HG03342 (cell line): ENCODE measurements at regions not wholly inside any gene's neighbourhood (a gene's known extent, or its start where the extent isn't known, plus 50 kb on each side); places are given as distances from the start of the nearest gene placed in this dataset.

Experiments
- ATAC-seq: cut with Tn5 transposase; IDR thresholded peaks from one replicate; pipeline ENCODE4 v1.9.1; 2021; ENCODE audit warnings: mild to moderate bottlenecking, moderate library complexity; ENCODE audit not compliant: unreplicated experiment

- ATAC-seq, result no peak
Measured at GRCh38 chr6:6781172-6781872, 192.8 kb downstream of the LY86 start.

GRCh38 chr6:6781873-6782227, 193.3 kb downstream of the LY86 start:
- no peak for ATAC-seq

- ATAC-seq, result no peak
Measured at GRCh38 chr6:6783721-6784120, 195.2 kb downstream of the LY86 start.

GRCh38 chr6:6784514-6785162, 196.1 kb downstream of the LY86 start:
- no peak for ATAC-seq

GRCh38 chr6:6785163-6785521, 196.6 kb downstream of the LY86 start:
- no peak for ATAC-seq

- ATAC-seq, result no peak
Measured at GRCh38 chr6:6788394-6789032, 200.0 kb downstream of the LY86 start.

GRCh38 chr6:6790393-6790792, 201.9 kb downstream of the LY86 start:
- ATAC-seq, result no peak

- ATAC-seq, result no peak
Measured at GRCh38 chr6:6790891-6791290, 202.4 kb downstream of the LY86 start.

- ATAC-seq, result no peak
Measured at GRCh38 chr6:6793388-6794250, 205.1 kb downstream of the LY86 start.

GRCh38 chr6:6795393-6795792, 206.9 kb downstream of the LY86 start:
- no peak for ATAC-seq

- ATAC-seq, result no peak
Measured at GRCh38 chr6:6796818-6797217, 208.3 kb downstream of the LY86 start.

- no peak for ATAC-seq
Measured at GRCh38 chr6:6798448-6798860, 209.9 kb downstream of the LY86 start.

- ATAC-seq, result no peak
Measured at GRCh38 chr6:6801005-6801335, 212.4 kb downstream of the LY86 start.

- no peak for ATAC-seq
Measured at GRCh38 chr6:6801635-6802218, 213.2 kb downstream of the LY86 start.

- peak; percentile 79 for ATAC-seq
Measured at GRCh38 chr6:6803180-6803977, 214.9 kb downstream of the LY86 start.

GRCh38 chr6:6804843-6805615, 216.5 kb downstream of the LY86 start:
- no peak for ATAC-seq

- no peak for ATAC-seq
Measured at GRCh38 chr6:6806844-6807518, 218.5 kb downstream of the LY86 start.

- no peak for ATAC-seq
Measured at GRCh38 chr6:6808343-6808742, 219.8 kb downstream of the LY86 start.

- no peak for ATAC-seq
Measured at GRCh38 chr6:6808915-6809314, 220.4 kb downstream of the LY86 start.
